Left kidney (tissue), 1 donor: ENCODE measurements at regions not wholly inside any gene's neighbourhood (a gene's known extent, or its start where the extent isn't known, plus 50 kb on each side); places are given as distances from the start of the nearest gene placed in this dataset.

Experiments used
- DNase-seq: peaks from one replicate; pipeline ENCODE4 v3.0.0-alpha.2; 2013

- DNase-seq, result no peak
Observed at GRCh38 chr10:78861529-78862327, 207.0 kb upstream of the ZMIZ1 start.

- no peak for DNase-seq
Observed at GRCh38 chr10:78862328-78862640, 206.5 kb upstream of the ZMIZ1 start.

GRCh38 chr10:78863140-78863905 lies 205.4 kb upstream of the ZMIZ1 start:
- no peak for DNase-seq

- no peak for DNase-seq
Observed at GRCh38 chr10:78863906-78864239, 204.9 kb upstream of the ZMIZ1 start.

GRCh38 chr10:78864761-78865537 lies 203.8 kb upstream of the ZMIZ1 start:
- no peak for DNase-seq

GRCh38 chr10:78865538-78865875 lies 203.3 kb upstream of the ZMIZ1 start:
- DNase-seq, result no peak

GRCh38 chr10:78865931-78866717 lies 202.6 kb upstream of the ZMIZ1 start:
- no peak for DNase-seq

GRCh38 chr10:78866731-78867554 lies 201.8 kb upstream of the ZMIZ1 start:
- no peak for DNase-seq

GRCh38 chr10:78867555-78867939 lies 201.2 kb upstream of the ZMIZ1 start:
- DNase-seq, result no peak

GRCh38 chr10:78868048-78868447 lies 200.7 kb upstream of the ZMIZ1 start:
- no peak for DNase-seq

GRCh38 chr10:78868456-78868855 lies 200.3 kb upstream of the ZMIZ1 start:
- no peak for DNase-seq

- no peak for DNase-seq
Observed at GRCh38 chr10:78868861-78869260, 199.9 kb upstream of the ZMIZ1 start.

GRCh38 chr10:78869508-78870454 lies 199.0 kb upstream of the ZMIZ1 start:
- DNase-seq, result no peak

- no peak for DNase-seq
Observed at GRCh38 chr10:78870458-78870857, 198.3 kb upstream of the ZMIZ1 start.

- no peak for DNase-seq
Observed at GRCh38 chr10:78871796-78872195, 197.0 kb upstream of the ZMIZ1 start.

- DNase-seq, result no peak
Observed at GRCh38 chr10:78873413-78873812, 195.4 kb upstream of the ZMIZ1 start.

GRCh38 chr10:78875331-78875877 lies 193.4 kb upstream of the ZMIZ1 start:
- no peak for DNase-seq

GRCh38 chr10:78875932-78876331 lies 192.8 kb upstream of the ZMIZ1 start:
- no peak for DNase-seq

- no peak for DNase-seq
Observed at GRCh38 chr10:78876449-78876848, 192.3 kb upstream of the ZMIZ1 start.

GRCh38 chr10:78879621-78880020 lies 189.1 kb upstream of the ZMIZ1 start:
- DNase-seq, result no peak
